ENCODE measurements at regions not wholly inside any gene's neighbourhood (a gene's known extent, or its start where the extent isn't known, plus 50 kb on each side); places are given as distances from the start of the nearest gene placed in this dataset.

GRCh38 chr4:100836929-100837328 lies 319.1 kb upstream of the EMCN start:
- TF ChIP-seq POLR2AphosphoS5 (IDR thresholded peaks at IDR 0.05) (no peak), CTCF (IDR thresholded peaks at IDR 0.05) (no peak)

Data from prostate gland (tissue), 2 donors.